Heart right ventricle (tissue), 16 donors: ENCODE measurements at regions not wholly inside any gene's neighbourhood (a gene's known extent, or its start where the extent isn't known, plus 50 kb on each side); places are given as distances from the start of the nearest gene placed in this dataset.

Source experiments
- ATAC-seq, 8 donors: fragments of 200-7000 bp; cut with Tn5 transposase; one replicate each; pipeline ENCODE4 v1.9.1; 2020; ENCODE audit warnings: mild to moderate bottlenecking in 8 of 8, moderate library complexity in 8 of 8, moderate number of reproducible peaks in 1 of 8
- DNase-seq, 2 donors: peaks; one replicate each; pipeline ENCODE4 v3.0.0-alpha.2; 2020
- H3K27ac ChIP-seq, 10 donors: fragments of 200-600 bp; sonication (generic) in 2 of 10; one replicate each; pipeline versions ENCODE4 v1.5.0 to v1.8.0; 2020 to 2022; ENCODE audit warnings: mild to moderate bottlenecking in 3 of 10
- H3K27me3 ChIP-seq, 7 donors: fragments of 200-600 bp; one replicate each; pipeline ENCODE4 v1.8.0; 2021 to 2022; ENCODE audit warnings: mild to moderate bottlenecking in 2 of 7
- H3K36me3 ChIP-seq, 9 donors: fragments of 200-600 bp; sonication (generic) in 1 of 9; one replicate each; pipeline versions ENCODE4 v1.5.0 to v1.8.0; 2020 to 2022; ENCODE audit warnings: mild to moderate bottlenecking in 2 of 9
- H3K4me1 ChIP-seq, 9 donors: fragments of 200-600 bp; sonication (generic) in 1 of 9; one replicate each; pipeline versions ENCODE4 v1.5.0 to v1.8.0; 2020 to 2022; ENCODE audit warnings: mild to moderate bottlenecking in 4 of 9
- H3K4me3 ChIP-seq, 10 donors: fragments of 200-600 bp; sonication (generic) in 2 of 10; one replicate each; pipeline versions ENCODE4 v1.5.0 to v1.8.0; 2020 to 2022; ENCODE audit warnings: mild to moderate bottlenecking in 7 of 10, moderate library complexity in 2 of 10
- H3K9me3 ChIP-seq, 11 donors: fragments of 200-600 bp in 10 of 11; sonication (generic) in 2 of 11; one replicate each; pipeline versions ENCODE4 v1.5.0 to v1.8.0; 2013 to 2022; ENCODE audit warnings: mild to moderate bottlenecking in 2 of 11, control low read depth in 1 of 11, moderate library complexity in 1 of 11
- WGBS, 2 donors: extraction: QIAGEN DNeasy Blood & Tissue Kit; methylation state at CpG; one replicate each; pipeline ENCODE4 v1.1.7; 2013; ENCODE audit warnings: inconsistent platforms in 1 of 2; 5-methylcytosine and 5-hydroxymethylcytosine counted together
- intact Hi-C, 10 donors: fragments of 100-400 bp; cut with DNase I; formaldehyde crosslinking; loops; one replicate each; pipeline versions ENCODE4 v1.11.1 to v1.14.2; 2022
- TF ChIP-seq, protein P1 (sequence below), 9 donors: fragments of 200-600 bp; sonication (generic) in 2 of 9; IDR thresholded peaks; one replicate each; pipeline versions ENCODE4 v1.5.0 to v1.8.0; 2021 to 2022; ENCODE audit warnings: antibody characterized with exemption in 9 of 9, mild to moderate bottlenecking in 5 of 9, moderate library complexity in 1 of 9
- donor health status: Arrhythmogenic right ventricular cardiomyopathy.
- donor health status: ischemic (EF 13 %, LVEDD 7.1; RV severe dilation, severe dysfunction).
- donor health status: healthy with polysubstance abuse.
- donor health status: DM: no; HTN: yes; CAD: no.
- donor health status: DM: no; HTN: no; CAD: no.
- donor health status: ischemic (EF 25% LVEDD 6.9; RV normal size, moderate dysfunction).
- donor health status: ischemic (EF 25% LVEDD 5.7; RV mildly dilated, moderate dysfunction).
- donor health status: healthy.
- donor health status: DM: yes; HTN: yes; CAD: no.
- donor health status: Ischemic cardiomyopathy.
- donor health status: ischemic (EF 35%, LVEDD 5.7; RV mildly dilated, moderate dysfunction).
- donor health status: nonischemic (EF 11% LVEDD 7.7; RV severe dilation, severe dysfunction).
- donor health status: DM: yes; HTN: yes; CAD: no.
- donor health status: PGD.
- donor health status: ischemic (EF 29% LVEDD 5.4; RV normal size, mild dysfunction).
- donor health status: nonischemic (EF 23%, LVEDD 6.1; RV moderate dilation, normal function).

GRCh38 chr14:58830121-58830520, 192.4 kb downstream of the DACT1 start:
- TF ChIP-seq, protein P1, sequence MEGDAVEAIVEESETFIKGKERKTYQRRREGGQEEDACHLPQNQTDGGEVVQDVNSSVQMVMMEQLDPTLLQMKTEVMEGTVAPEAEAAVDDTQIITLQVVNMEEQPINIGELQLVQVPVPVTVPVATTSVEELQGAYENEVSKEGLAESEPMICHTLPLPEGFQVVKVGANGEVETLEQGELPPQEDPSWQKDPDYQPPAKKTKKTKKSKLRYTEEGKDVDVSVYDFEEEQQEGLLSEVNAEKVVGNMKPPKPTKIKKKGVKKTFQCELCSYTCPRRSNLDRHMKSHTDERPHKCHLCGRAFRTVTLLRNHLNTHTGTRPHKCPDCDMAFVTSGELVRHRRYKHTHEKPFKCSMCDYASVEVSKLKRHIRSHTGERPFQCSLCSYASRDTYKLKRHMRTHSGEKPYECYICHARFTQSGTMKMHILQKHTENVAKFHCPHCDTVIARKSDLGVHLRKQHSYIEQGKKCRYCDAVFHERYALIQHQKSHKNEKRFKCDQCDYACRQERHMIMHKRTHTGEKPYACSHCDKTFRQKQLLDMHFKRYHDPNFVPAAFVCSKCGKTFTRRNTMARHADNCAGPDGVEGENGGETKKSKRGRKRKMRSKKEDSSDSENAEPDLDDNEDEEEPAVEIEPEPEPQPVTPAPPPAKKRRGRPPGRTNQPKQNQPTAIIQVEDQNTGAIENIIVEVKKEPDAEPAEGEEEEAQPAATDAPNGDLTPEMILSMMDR (IDR thresholded peaks at IDR 0.05) = no peak
- H3K36me3 ChIP-seq = no peaks in the 10 kb centered on the region
- H3K4me3 ChIP-seq = no peak overlapping the region
- intact Hi-C loops = no loop called here
- no peak for ATAC-seq
- 83% methylated on average over 2 of the region's 2 CpGs for WGBS, 2 donors
- H3K9me3 ChIP-seq = peaks cover 0 to 14% (median 0%) of the 10 kb centered on the region in 11 donors
- no peak for DNase-seq
- no peak overlapping the region for H3K27ac ChIP-seq
- H3K27me3 ChIP-seq = peaks cover 0 to 3% (median 0%) of the 10 kb centered on the region in 7 donors
- no peaks in the 10 kb centered on the region for H3K4me1 ChIP-seq

DNA sequence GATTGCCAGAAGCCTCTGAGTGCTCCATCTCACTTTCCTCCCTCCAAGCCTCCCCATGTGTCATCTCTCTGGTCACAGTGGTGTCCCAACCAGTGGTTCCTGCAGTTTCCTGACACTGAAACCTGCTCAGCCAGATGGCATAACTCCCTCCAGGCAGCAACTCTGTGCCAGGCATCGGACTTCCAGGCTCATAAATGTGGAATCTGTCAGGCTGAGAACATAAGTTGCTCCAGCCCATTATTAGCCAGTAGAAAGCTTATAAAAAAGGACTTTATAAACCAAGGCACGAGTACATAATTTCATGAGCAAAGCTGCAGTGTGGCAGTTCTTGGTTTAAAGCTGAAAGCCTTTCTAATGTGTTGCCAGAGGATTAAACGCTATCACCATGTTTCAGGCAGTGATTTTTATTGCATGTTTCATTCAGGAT, 194.3 kb downstream of the DACT1 start:
- H3K27me3 ChIP-seq = peaks cover 0 to 3% (median 0%) of the 10 kb centered on the region in 7 donors
- DNase-seq (no peak), ATAC-seq (no peak)
- no peak overlapping the region for H3K4me3 ChIP-seq
- peaks cover 0 to 6% (median 0%) of the 10 kb centered on the region in 11 donors for H3K9me3 ChIP-seq
- 60 to 65% methylated on average over 3 of the region's 3 CpGs for WGBS, 2 donors
- intact Hi-C loops = no loop called here
- H3K4me1 ChIP-seq = no peaks in the 10 kb centered on the region
- no peak overlapping the region for H3K27ac ChIP-seq
- H3K36me3 ChIP-seq = no peaks in the 10 kb centered on the region
- TF ChIP-seq, protein P1 (IDR thresholded peaks at IDR 0.05) = no peak

DNA sequence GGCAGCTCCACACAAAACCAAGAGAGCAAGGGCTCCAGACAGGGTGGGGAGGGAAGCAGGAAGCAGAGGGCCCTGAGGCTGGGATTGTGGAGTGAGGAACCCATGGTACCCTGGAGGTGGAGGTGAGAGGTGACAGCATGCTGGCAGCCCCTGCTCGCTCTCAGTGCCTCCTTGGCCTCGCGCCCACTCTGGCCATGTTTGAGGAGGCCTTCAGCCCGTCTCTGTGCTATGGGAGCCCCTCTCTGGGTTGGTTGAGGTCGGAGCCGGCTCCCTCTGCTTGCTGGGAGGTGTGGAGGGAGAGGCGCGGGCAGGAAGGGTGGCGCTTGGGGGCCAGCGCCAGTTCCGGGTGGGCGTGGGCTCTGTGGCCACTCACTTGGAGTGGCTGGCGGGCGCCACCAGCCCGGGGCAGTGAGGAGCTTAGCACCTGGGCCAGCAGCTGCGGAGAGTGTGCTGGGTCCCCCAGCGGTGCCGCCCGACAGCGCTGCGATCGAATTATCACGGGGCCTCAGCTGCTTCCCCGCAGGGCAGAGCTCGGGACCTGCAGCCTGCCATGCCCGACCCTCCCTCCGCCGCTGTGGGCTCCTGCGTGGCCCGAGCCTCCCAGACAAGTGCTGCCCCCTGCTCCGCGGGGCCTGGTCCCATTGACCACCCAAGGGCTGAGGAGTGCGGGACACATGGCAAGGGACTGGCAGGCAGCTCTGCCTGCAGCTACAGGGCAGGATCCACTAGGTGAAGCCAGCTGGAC, 196.0 kb downstream of the DACT1 start:
- TF ChIP-seq, protein P1 (IDR thresholded peaks at IDR 0.05) = no peak
- Histone ChIP-seq H3K27me3 (peaks cover 0 to 3% (median 0%) of the 10 kb centered on the region in 7 donors), H3K4me3 (no peak overlapping the region), H3K4me1 (no peaks in the 10 kb centered on the region), H3K36me3 (no peaks in the 10 kb centered on the region), H3K27ac (no peak overlapping the region), H3K9me3 (no peaks in the 10 kb centered on the region)
- intact Hi-C loops = no loop called here
- ATAC-seq = peak in 1 of 8 donors; percentile 50
- WGBS, 2 donors = 94% methylated on average over 33 of the region's 33 CpGs
- DNase-seq = no peak

- WGBS, 2 donors = 95 to 96% methylated on average over 1 of the region's 1 CpG
- intact Hi-C loops = no loop called here
- Histone ChIP-seq H3K27ac (no peak overlapping the region), H3K27me3 (no peaks in the 10 kb centered on the region), H3K36me3 (no peaks in the 10 kb centered on the region), H3K4me3 (no peak overlapping the region), H3K9me3 (no peaks in the 10 kb centered on the region), H3K4me1 (no peaks in the 10 kb centered on the region)
- DNase-seq (no peak), ATAC-seq (no peak)
- TF ChIP-seq, protein P1 (IDR thresholded peaks at IDR 0.05) = no peak
Observed at GRCh38 chr14:58836303-58836974, 198.7 kb downstream of the DACT1 start.
